ENCODE measurements at regions not wholly inside any gene's neighbourhood (a gene's known extent, or its start where the extent isn't known, plus 50 kb on each side); places are given as distances from the start of the nearest gene placed in this dataset.

- ATAC-seq (ENCODE audit: low read depth), result no peak
- no peak for DNase-seq
- no peaks in the 10 kb centered on the region for H3K36me3 Mint-ChIP-seq
Measured at GRCh38 chr1:5577255-5578040, 414.8 kb downstream of the NPHP4 start.

GRCh38 chr1:5576673-5577065 is 415.6 kb downstream of the NPHP4 start:
- Mint-ChIP-seq H3K4me3 (no peak overlapping the region), H3K4me1 (peaks cover 7% of the 10 kb centered on the region), H3K36me3 (no peaks in the 10 kb centered on the region), H3K27ac (no peak overlapping the region), H3K9me3 (no peaks in the 10 kb centered on the region), H3K27me3 (peaks cover 5% of the 10 kb centered on the region)
- no peak for ATAC-seq (ENCODE audit: low read depth)
- POLR2A ChIA-PET, result no interaction called here
- no peak for DNase-seq

More at GRCh38 chr1:5577255-5578040, 414.8 kb downstream of the NPHP4 start:
- peaks cover 5% of the 10 kb centered on the region for H3K27me3 Mint-ChIP-seq
- H3K27ac Mint-ChIP-seq, result no peak overlapping the region
- POLR2A ChIA-PET, result no interaction called here
- peaks cover 7% of the 10 kb centered on the region for H3K4me1 Mint-ChIP-seq
- H3K9me3 Mint-ChIP-seq, result no peaks in the 10 kb centered on the region
- no peak overlapping the region for H3K4me3 Mint-ChIP-seq

- ATAC-seq (ENCODE audit: low read depth), result no peak
- no peak for DNase-seq
- H3K27me3 Mint-ChIP-seq, result peaks cover 3% of the 10 kb centered on the region
- H3K27ac Mint-ChIP-seq, result no peak overlapping the region
- H3K4me1 Mint-ChIP-seq, result peaks cover 7% of the 10 kb centered on the region
- POLR2A ChIA-PET, result no interaction called here
- no peaks in the 10 kb centered on the region for H3K36me3 Mint-ChIP-seq
- no peak overlapping the region for H3K4me3 Mint-ChIP-seq
- H3K9me3 Mint-ChIP-seq, result no peaks in the 10 kb centered on the region
Measured at GRCh38 chr1:5576011-5576672, 416.1 kb downstream of the NPHP4 start.

GRCh38 chr1:5575396-5575940 is 416.8 kb downstream of the NPHP4 start:
- peaks cover 3% of the 10 kb centered on the region for H3K27me3 Mint-ChIP-seq
- DNase-seq (no peak), ATAC-seq (ENCODE audit: low read depth) (no peak)
- no peak overlapping the region for H3K4me3 Mint-ChIP-seq
- no peaks in the 10 kb centered on the region for H3K9me3 Mint-ChIP-seq
- H3K27ac Mint-ChIP-seq, result no peak overlapping the region
- no peaks in the 10 kb centered on the region for H3K36me3 Mint-ChIP-seq
- peaks cover 7% of the 10 kb centered on the region for H3K4me1 Mint-ChIP-seq
- POLR2A ChIA-PET, result no interaction called here

- no peak for DNase-seq
- no peak for ATAC-seq (ENCODE audit: low read depth)
- peaks cover 3% of the 10 kb centered on the region for H3K27me3 Mint-ChIP-seq
- H3K4me1 Mint-ChIP-seq, result peaks cover 7% of the 10 kb centered on the region
- no peak overlapping the region for H3K4me3 Mint-ChIP-seq
- POLR2A ChIA-PET, result no interaction called here
- H3K27ac Mint-ChIP-seq, result no peak overlapping the region
- H3K36me3 Mint-ChIP-seq, result no peaks in the 10 kb centered on the region
- H3K9me3 Mint-ChIP-seq, result no peaks in the 10 kb centered on the region
Measured at GRCh38 chr1:5574641-5575040, 417.6 kb downstream of the NPHP4 start.

GRCh38 chr1:5572794-5573193 is 419.4 kb downstream of the NPHP4 start:
- no peaks in the 10 kb centered on the region for H3K9me3 Mint-ChIP-seq
- H3K27ac Mint-ChIP-seq, result no peak overlapping the region
- H3K27me3 Mint-ChIP-seq, result peaks cover 3% of the 10 kb centered on the region
- ATAC-seq (ENCODE audit: low read depth) (no peak), DNase-seq (no peak)
- H3K4me3 Mint-ChIP-seq, result no peak overlapping the region
- POLR2A ChIA-PET, result no interaction called here
- no peaks in the 10 kb centered on the region for H3K36me3 Mint-ChIP-seq
- H3K4me1 Mint-ChIP-seq, result peaks cover 7% of the 10 kb centered on the region

GRCh38 chr1:5571861-5572401 is 420.3 kb downstream of the NPHP4 start:
- H3K36me3 Mint-ChIP-seq, result no peaks in the 10 kb centered on the region
- H3K27me3 Mint-ChIP-seq, result peaks cover 3% of the 10 kb centered on the region
- DNase-seq (no peak), ATAC-seq (ENCODE audit: low read depth) (no peak)
- H3K4me3 Mint-ChIP-seq, result no peak overlapping the region
- POLR2A ChIA-PET, result no interaction called here
- H3K9me3 Mint-ChIP-seq, result no peaks in the 10 kb centered on the region
- H3K27ac Mint-ChIP-seq, result no peak overlapping the region
- peaks cover 7% of the 10 kb centered on the region for H3K4me1 Mint-ChIP-seq

- Mint-ChIP-seq H3K36me3 (no peaks in the 10 kb centered on the region), H3K4me3 (no peak overlapping the region), H3K9me3 (no peaks in the 10 kb centered on the region), H3K27me3 (no peaks in the 10 kb centered on the region), H3K4me1 (peaks cover 7% of the 10 kb centered on the region), H3K27ac (no peak overlapping the region)
- POLR2A ChIA-PET, result no interaction called here
- DNase-seq, result no peak
- no peak for ATAC-seq (ENCODE audit: low read depth)
Measured at GRCh38 chr1:5571438-5571837, 420.8 kb downstream of the NPHP4 start.

GRCh38 chr1:5570931-5571330 is 421.3 kb downstream of the NPHP4 start:
- Mint-ChIP-seq H3K4me1 (peaks cover 7% of the 10 kb centered on the region), H3K9me3 (no peaks in the 10 kb centered on the region), H3K27me3 (no peaks in the 10 kb centered on the region), H3K36me3 (no peaks in the 10 kb centered on the region), H3K4me3 (no peak overlapping the region), H3K27ac (no peak overlapping the region)
- ATAC-seq (ENCODE audit: low read depth) (no peak), DNase-seq (no peak)
- POLR2A ChIA-PET, result no interaction called here

- POLR2A ChIA-PET, result no interaction called here
- ATAC-seq (ENCODE audit: low read depth) (no peak), DNase-seq (no peak)
- Mint-ChIP-seq H3K27me3 (no peaks in the 10 kb centered on the region), H3K36me3 (no peaks in the 10 kb centered on the region), H3K27ac (no peak overlapping the region), H3K4me3 (no peak overlapping the region), H3K9me3 (no peaks in the 10 kb centered on the region), H3K4me1 (no peaks in the 10 kb centered on the region)
Measured at GRCh38 chr1:5568321-5568720, 423.9 kb downstream of the NPHP4 start.

GRCh38 chr1:5567839-5568238 is 424.4 kb downstream of the NPHP4 start:
- ATAC-seq (ENCODE audit: low read depth) (no peak), DNase-seq (no peak)
- H3K4me3 Mint-ChIP-seq, result no peak overlapping the region
- POLR2A ChIA-PET, result no interaction called here
- H3K36me3 Mint-ChIP-seq, result no peaks in the 10 kb centered on the region
- no peaks in the 10 kb centered on the region for H3K9me3 Mint-ChIP-seq
- no peaks in the 10 kb centered on the region for H3K27me3 Mint-ChIP-seq
- no peaks in the 10 kb centered on the region for H3K4me1 Mint-ChIP-seq
- no peak overlapping the region for H3K27ac Mint-ChIP-seq

GRCh38 chr1:5566924-5567323 is 425.3 kb downstream of the NPHP4 start:
- no peak for ATAC-seq (ENCODE audit: low read depth)
- H3K36me3 Mint-ChIP-seq, result no peaks in the 10 kb centered on the region
- no peaks in the 10 kb centered on the region for H3K9me3 Mint-ChIP-seq
- H3K27me3 Mint-ChIP-seq, result no peaks in the 10 kb centered on the region
- no peaks in the 10 kb centered on the region for H3K4me1 Mint-ChIP-seq
- POLR2A ChIA-PET, result no interaction called here
- no peak for DNase-seq
- H3K27ac Mint-ChIP-seq, result no peak overlapping the region
- no peak overlapping the region for H3K4me3 Mint-ChIP-seq

GRCh38 chr1:5565281-5566125 is 426.7 kb downstream of the NPHP4 start:
- Mint-ChIP-seq H3K9me3 (no peaks in the 10 kb centered on the region), H3K27me3 (peaks cover 2% of the 10 kb centered on the region), H3K27ac (no peak overlapping the region), H3K4me1 (no peaks in the 10 kb centered on the region), H3K36me3 (no peaks in the 10 kb centered on the region), H3K4me3 (no peak overlapping the region)
- POLR2A ChIA-PET, result no interaction called here
- ATAC-seq (ENCODE audit: low read depth) (no peak), DNase-seq (no peak)
